ENCODE measurements at regions not wholly inside any gene's neighbourhood (a gene's known extent, or its start where the extent isn't known, plus 50 kb on each side); places are given as distances from the start of the nearest gene placed in this dataset.

DNA sequence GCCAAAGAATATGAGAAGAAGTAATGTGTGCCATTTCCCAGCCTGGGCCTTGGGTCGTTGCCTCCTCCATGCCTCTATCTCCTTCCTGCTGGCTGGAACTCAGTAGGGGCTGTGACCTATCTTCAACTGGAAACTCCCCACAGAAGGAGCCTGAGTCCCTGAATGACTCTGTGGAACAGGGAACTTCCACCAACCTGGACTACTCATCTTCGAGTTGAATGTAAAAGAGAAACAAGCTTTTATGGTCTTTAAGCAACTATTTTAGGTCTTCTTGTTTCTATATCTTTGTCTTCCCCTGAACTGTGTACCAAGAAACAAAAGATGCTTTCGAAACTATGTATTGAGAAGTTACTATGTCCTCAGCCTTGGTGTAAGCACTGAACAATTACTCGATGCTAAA is 355.3 kb upstream of the NR2F2 start:
- FAIRE-seq (no peak), DNase-seq (ENCODE audit: low read depth) (no peak)
- TF ChIP-seq, protein P1, sequence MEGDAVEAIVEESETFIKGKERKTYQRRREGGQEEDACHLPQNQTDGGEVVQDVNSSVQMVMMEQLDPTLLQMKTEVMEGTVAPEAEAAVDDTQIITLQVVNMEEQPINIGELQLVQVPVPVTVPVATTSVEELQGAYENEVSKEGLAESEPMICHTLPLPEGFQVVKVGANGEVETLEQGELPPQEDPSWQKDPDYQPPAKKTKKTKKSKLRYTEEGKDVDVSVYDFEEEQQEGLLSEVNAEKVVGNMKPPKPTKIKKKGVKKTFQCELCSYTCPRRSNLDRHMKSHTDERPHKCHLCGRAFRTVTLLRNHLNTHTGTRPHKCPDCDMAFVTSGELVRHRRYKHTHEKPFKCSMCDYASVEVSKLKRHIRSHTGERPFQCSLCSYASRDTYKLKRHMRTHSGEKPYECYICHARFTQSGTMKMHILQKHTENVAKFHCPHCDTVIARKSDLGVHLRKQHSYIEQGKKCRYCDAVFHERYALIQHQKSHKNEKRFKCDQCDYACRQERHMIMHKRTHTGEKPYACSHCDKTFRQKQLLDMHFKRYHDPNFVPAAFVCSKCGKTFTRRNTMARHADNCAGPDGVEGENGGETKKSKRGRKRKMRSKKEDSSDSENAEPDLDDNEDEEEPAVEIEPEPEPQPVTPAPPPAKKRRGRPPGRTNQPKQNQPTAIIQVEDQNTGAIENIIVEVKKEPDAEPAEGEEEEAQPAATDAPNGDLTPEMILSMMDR (IDR thresholded peaks at IDR 0.05; ENCODE audit: insufficient read depth, low read length, severe bottlenecking): no peak
- H3K27me3 ChIP-seq (ENCODE audit: control insufficient read depth, insufficient read depth, low read length): no peaks in the 10 kb centered on the region
- H3K4me3 ChIP-seq (ENCODE audit: low read depth, low read length): no peak overlapping the region
- no peaks in the 10 kb centered on the region for H3K36me3 ChIP-seq (ENCODE audit: control insufficient read depth, insufficient read depth, low read length)

DNA sequence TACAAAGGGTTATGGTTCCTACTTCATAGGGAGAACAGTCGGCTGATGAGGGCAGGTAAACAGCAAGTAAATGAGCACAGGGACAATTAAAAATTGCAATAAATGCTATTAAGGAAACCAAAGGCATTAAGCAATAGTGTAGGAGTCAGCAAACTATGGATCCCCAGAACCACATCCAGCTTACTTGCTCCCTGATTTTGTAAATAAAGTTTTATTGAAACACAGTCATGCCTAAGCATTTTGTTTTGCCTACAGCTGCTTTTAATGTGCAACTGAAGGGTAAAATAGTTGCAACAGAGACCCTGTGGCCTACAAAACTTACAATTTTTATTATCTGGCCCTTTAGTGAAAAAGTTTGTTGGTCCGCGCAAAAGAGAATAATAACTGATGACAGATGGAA is 351.2 kb upstream of the NR2F2 start:
- Histone ChIP-seq H3K4me3 (ENCODE audit: low read depth, low read length) (no peak overlapping the region), H3K27me3 (ENCODE audit: control insufficient read depth, insufficient read depth, low read length) (no peaks in the 10 kb centered on the region), H3K36me3 (ENCODE audit: control insufficient read depth, insufficient read depth, low read length) (no peaks in the 10 kb centered on the region)
- TF ChIP-seq, protein P1 (IDR thresholded peaks at IDR 0.05; ENCODE audit: insufficient read depth, low read length, severe bottlenecking): no peak
- FAIRE-seq (no peak), DNase-seq (ENCODE audit: low read depth) (no peak)

DNA sequence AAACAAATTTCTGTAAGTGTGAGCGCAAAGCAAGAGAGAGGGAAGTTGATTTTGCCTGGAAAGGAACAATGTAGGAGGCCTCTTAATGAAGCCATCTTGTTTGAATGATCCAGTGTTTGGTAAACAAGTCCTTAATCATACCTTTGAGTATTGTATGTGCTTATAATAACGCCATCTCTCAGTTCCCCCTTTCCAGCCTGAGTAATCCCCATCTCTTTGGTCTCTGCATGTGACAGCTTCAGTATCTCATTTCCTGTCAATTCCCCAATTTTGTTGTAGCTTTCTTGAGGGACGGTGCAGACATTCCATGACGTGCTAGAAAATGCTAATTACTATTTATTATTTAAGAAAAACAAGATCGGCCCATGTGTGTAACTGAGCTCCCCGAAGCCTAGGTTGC is 349.3 kb upstream of the NR2F2 start:
- TF ChIP-seq, protein P1 (IDR thresholded peaks at IDR 0.05; ENCODE audit: insufficient read depth, low read length, severe bottlenecking): no peak

DNA sequence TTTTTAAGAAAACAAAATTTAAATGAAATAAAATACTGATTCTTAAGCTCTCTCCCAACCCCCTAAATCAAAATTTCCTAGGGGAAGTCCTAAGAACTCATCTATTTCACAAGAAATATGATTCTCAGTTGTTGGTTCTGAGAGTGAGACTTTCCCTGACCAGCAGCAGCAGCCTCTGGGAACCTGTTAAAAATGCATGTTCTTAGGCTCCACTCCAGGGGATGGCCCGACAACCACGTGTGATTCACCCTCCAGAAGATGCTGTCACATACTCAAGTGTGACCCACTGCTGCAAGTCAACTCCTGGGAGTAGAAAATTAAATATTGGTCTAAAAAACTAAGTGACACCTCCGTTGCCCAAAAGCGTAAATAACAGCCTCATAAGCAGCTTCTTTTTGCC is 343.2 kb upstream of the NR2F2 start:
- TF ChIP-seq, protein P1 (IDR thresholded peaks at IDR 0.05; ENCODE audit: insufficient read depth, low read length, severe bottlenecking): no peak
- Histone ChIP-seq H3K27me3 (ENCODE audit: control insufficient read depth, insufficient read depth, low read length) (no peaks in the 10 kb centered on the region), H3K36me3 (ENCODE audit: control insufficient read depth, insufficient read depth, low read length) (no peaks in the 10 kb centered on the region), H3K4me3 (ENCODE audit: low read depth, low read length) (no peak overlapping the region)
- FAIRE-seq (no peak), DNase-seq (ENCODE audit: low read depth) (no peak)

More for the DNA sequence above, 349.3 kb upstream of the NR2F2 start:
- Histone ChIP-seq H3K4me3 (ENCODE audit: low read depth, low read length) (no peak overlapping the region), H3K36me3 (ENCODE audit: control insufficient read depth, insufficient read depth, low read length) (no peaks in the 10 kb centered on the region), H3K27me3 (ENCODE audit: control insufficient read depth, insufficient read depth, low read length) (no peaks in the 10 kb centered on the region)
- FAIRE-seq (no peak), DNase-seq (ENCODE audit: low read depth) (no peak)

DNA sequence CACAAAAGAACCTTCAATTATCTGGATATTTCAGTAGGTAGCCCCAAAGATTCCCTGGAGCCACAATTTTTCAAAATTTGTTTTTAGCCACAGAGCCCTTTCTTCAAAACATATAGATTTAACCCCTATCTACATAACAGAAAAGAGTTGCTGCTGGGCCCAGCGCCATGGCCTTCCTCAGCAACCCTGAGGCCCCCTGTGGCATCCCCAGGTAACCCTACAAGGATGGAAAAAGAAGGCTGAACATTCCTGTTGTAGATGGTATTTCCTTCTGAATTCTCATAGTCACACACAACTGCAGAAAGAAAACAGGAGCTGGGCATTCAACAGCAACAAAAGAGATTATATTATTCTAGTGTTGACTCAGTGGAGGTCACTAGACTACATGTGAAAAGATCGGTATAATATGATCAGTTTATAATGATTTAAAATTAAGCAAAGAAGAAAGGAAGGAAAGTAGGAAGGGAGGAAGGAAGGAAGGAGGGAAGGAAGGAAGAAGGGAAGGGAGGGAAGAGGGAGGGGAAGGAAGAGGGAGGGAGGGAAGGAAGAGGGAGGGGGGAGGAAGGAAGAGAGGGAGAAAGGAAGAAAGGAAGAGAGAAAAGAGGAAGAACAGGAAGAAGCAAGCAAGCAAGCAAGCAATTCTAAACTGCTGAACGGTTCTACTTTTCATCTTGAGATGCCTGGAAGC is 342.5 kb upstream of the NR2F2 start:
- DNase-seq (ENCODE audit: low read depth): no peak
- Histone ChIP-seq H3K27me3 (ENCODE audit: control insufficient read depth, insufficient read depth, low read length) (no peaks in the 10 kb centered on the region), H3K36me3 (ENCODE audit: control insufficient read depth, insufficient read depth, low read length) (no peaks in the 10 kb centered on the region), H3K4me3 (ENCODE audit: low read depth, low read length) (no peak overlapping the region)
- FAIRE-seq: no peak
- TF ChIP-seq, protein P1 (IDR thresholded peaks at IDR 0.05; ENCODE audit: insufficient read depth, low read length, severe bottlenecking): no peak

DNA sequence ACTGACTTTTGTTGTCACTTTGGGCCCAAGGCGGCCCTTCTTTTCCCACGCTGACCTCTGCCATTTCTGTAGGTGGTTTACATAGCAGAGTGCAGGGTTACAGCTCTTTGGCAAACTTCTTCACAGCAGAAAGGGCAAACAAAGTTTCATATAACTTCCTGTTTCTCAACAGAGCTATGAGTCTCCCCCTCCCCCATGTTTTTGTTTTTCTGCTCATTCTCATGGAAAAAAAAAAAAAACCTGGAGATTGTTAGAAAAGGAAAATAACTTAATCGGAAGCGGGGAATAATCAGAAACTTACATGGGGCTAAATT is 342.0 kb upstream of the NR2F2 start:
- DNase-seq (ENCODE audit: low read depth) (no peak), FAIRE-seq (no peak)
- Histone ChIP-seq H3K27me3 (ENCODE audit: control insufficient read depth, insufficient read depth, low read length) (no peaks in the 10 kb centered on the region), H3K36me3 (ENCODE audit: control insufficient read depth, insufficient read depth, low read length) (no peaks in the 10 kb centered on the region), H3K4me3 (ENCODE audit: low read depth, low read length) (no peak overlapping the region)
- TF ChIP-seq, protein P1 (IDR thresholded peaks at IDR 0.05; ENCODE audit: insufficient read depth, low read length, severe bottlenecking): no peak
